Epithelial cell of esophagus (primary cell): ENCODE measurements at regions not wholly inside any gene's neighbourhood (a gene's known extent, or its start where the extent isn't known, plus 50 kb on each side); places are given as distances from the start of the nearest gene placed in this dataset.

Source experiments
- DNase-seq: peaks from one replicate; pipeline ENCODE4 v3.0.0; 2010; ENCODE audit warnings: low read depth
- H3K4me3 ChIP-seq: 2 replicates; pipeline ENCODE4 v1.5.1; 2011; ENCODE audit warnings: mild to moderate bottlenecking, low read length, control low read depth
- CTCF ChIP-seq: IDR thresholded peaks from 2 replicates; pipeline ENCODE4 v1.5.1; 2011; ENCODE audit warnings: low read depth, mild to moderate bottlenecking, low read length, control low read depth, inconsistent platforms; ENCODE audit not compliant: insufficient read depth; ENCODE audit errors: missing control alignments

- no peak for TF ChIP-seq CTCF
- DNase-seq: no peak
Measured at GRCh38 chr18:67183398-67183797, 333.1 kb downstream of the DSEL start.

GRCh38 chr18:67179726-67180125 lies 336.8 kb downstream of the DSEL start:
- DNase-seq: no peak
- no peak for TF ChIP-seq CTCF
- no peak overlapping the region for H3K4me3 ChIP-seq

More at GRCh38 chr18:67183398-67183797, 333.1 kb downstream of the DSEL start:
- H3K4me3 ChIP-seq: no peak overlapping the region

GRCh38 chr18:67159662-67160061 lies 356.9 kb downstream of the DSEL start:
- no peak for TF ChIP-seq CTCF
- no peak overlapping the region for H3K4me3 ChIP-seq
- DNase-seq: no peak

- no peak overlapping the region for H3K4me3 ChIP-seq
- no peak for TF ChIP-seq CTCF
- DNase-seq: peak; percentile 17
Measured at GRCh38 chr18:67154979-67155378, 361.5 kb downstream of the DSEL start.

- no peak for TF ChIP-seq CTCF
- no peak overlapping the region for H3K4me3 ChIP-seq
- DNase-seq: no peak
Measured at GRCh38 chr18:67151366-67151765, 365.2 kb downstream of the DSEL start.

- no peak overlapping the region for H3K4me3 ChIP-seq
- TF ChIP-seq CTCF: no peak
- no peak for DNase-seq
Measured at GRCh38 chr18:67145586-67146292, 370.8 kb downstream of the DSEL start.

GRCh38 chr18:67144329-67144728 lies 372.2 kb downstream of the DSEL start:
- no peak for TF ChIP-seq CTCF
- DNase-seq: no peak
- H3K4me3 ChIP-seq: no peak overlapping the region
